Endodermal cell (in vitro differentiated cells): ENCODE measurements at regions not wholly inside any gene's neighbourhood (a gene's known extent, or its start where the extent isn't known, plus 50 kb on each side); places are given as distances from the start of the nearest gene placed in this dataset.

Experiments used
- DNase-seq: peaks from one replicate; pipeline ENCODE4 v3.0.0-alpha.2; 2017
- H3K27ac ChIP-seq: 2 replicates; pipeline ENCODE4 v1.5.1; 2013; ENCODE audit warnings: mild to moderate bottlenecking, low read depth, low read length, moderate library complexity
- H3K27me3 ChIP-seq: 2 replicates; pipeline ENCODE4 v1.6.1; 2013; ENCODE audit warnings: mild to moderate bottlenecking, low read length, moderate library complexity; ENCODE audit not compliant: insufficient read depth, control insufficient read depth, poor library complexity, severe bottlenecking
- H3K36me3 ChIP-seq: 2 replicates; pipeline ENCODE4 v1.7.0; 2013; ENCODE audit warnings: mild to moderate bottlenecking, low read length, moderate library complexity; ENCODE audit not compliant: control insufficient read depth, insufficient read depth
- H3K4me1 ChIP-seq: one replicate; pipeline ENCODE4 v1.7.0; 2013; ENCODE audit warnings: low read length; ENCODE audit not compliant: control insufficient read depth, insufficient read depth
- H3K4me3 ChIP-seq: 2 replicates; pipeline ENCODE4 v1.5.1; 2013; ENCODE audit warnings: mild to moderate bottlenecking, low read length, moderate library complexity
- H3K9ac ChIP-seq: 2 replicates; pipeline ENCODE4 v1.6.1; 2013; ENCODE audit warnings: mild to moderate bottlenecking, low read length, moderate library complexity; ENCODE audit not compliant: poor library complexity, severe bottlenecking; ENCODE audit errors: extremely low read depth
- H3K9me3 ChIP-seq: 2 replicates; pipeline ENCODE4 v1.6.1; 2013; ENCODE audit warnings: mild to moderate bottlenecking, low read length, moderate library complexity; ENCODE audit not compliant: control insufficient read depth
- H3K27ac Mint-ChIP-seq: 2 replicates; pipeline ENCODE4 v1.8.0; 2020; ENCODE audit warnings: mixed read lengths
- H3K27me3 Mint-ChIP-seq: 2 replicates; pipeline ENCODE4 v1.8.0; 2021; ENCODE audit warnings: mild to moderate bottlenecking, mixed read lengths; ENCODE audit not compliant: insufficient read depth
- H3K36me3 Mint-ChIP-seq: 2 replicates; pipeline ENCODE4 v1.8.0; 2020; ENCODE audit warnings: low read depth, mixed read lengths
- H3K4me1 Mint-ChIP-seq: 2 replicates; pipeline ENCODE4 v1.8.0; 2020; ENCODE audit warnings: mixed read lengths
- H3K4me3 Mint-ChIP-seq: 2 replicates; pipeline ENCODE4 v1.8.0; 2020; ENCODE audit warnings: mild to moderate bottlenecking, moderate library complexity, mixed read lengths
- H3K9me3 Mint-ChIP-seq: 2 replicates; pipeline ENCODE4 v1.8.0; 2020; ENCODE audit warnings: mild to moderate bottlenecking, mixed read lengths
- CTCF ChIP-seq: fragments of 200-600 bp; sonication (generic); conservative IDR thresholded peaks from 2 replicates; pipeline ENCODE4 v1.5.0; 2021; ENCODE audit warnings: antibody characterized with exemption, mild to moderate bottlenecking
- WGBS, 2 experiments: methylation state at CpG; one replicate each; pipeline versions ENCODE4 v1.1.5 to v1.1.7; 2013; ENCODE audit warnings: missing lambda C conversion rate in 2 of 2, mixed read lengths in 1 of 2; ENCODE audit not compliant: insufficient coverage in 1 of 2, insufficient read length in 1 of 2; 5-methylcytosine and 5-hydroxymethylcytosine counted together

- DNase-seq, result no peak
- H3K27ac ChIP-seq, result no peak overlapping the region
- Mint-ChIP-seq H3K27ac (no peak overlapping the region), H3K4me1 (no peaks in the 10 kb centered on the region), H3K9me3 (no peaks in the 10 kb centered on the region), H3K4me3 (no peak overlapping the region), H3K36me3 (no peaks in the 10 kb centered on the region), H3K27me3 (no peaks in the 10 kb centered on the region)
- no peaks in the 10 kb centered on the region for H3K27me3 ChIP-seq
- 81 to 94% methylated on average over 5 to 8 of the region's 8 CpGs for WGBS, 2 experiments
- H3K36me3 ChIP-seq, result no peaks in the 10 kb centered on the region
- H3K4me3 ChIP-seq, result no peak overlapping the region
- H3K4me1 ChIP-seq, result no peaks in the 10 kb centered on the region
- TF ChIP-seq CTCF, result no peak
- H3K9me3 ChIP-seq, result no peaks in the 10 kb centered on the region
- H3K9ac ChIP-seq, result no peak overlapping the region
These were observed 1639.0 kb upstream of the IGFBP7 start for GRCh38 chr4:58749206-58749605.

GRCh38 chr4:58740897-58741296, 1630.7 kb upstream of the IGFBP7 start:
- H3K4me3 Mint-ChIP-seq, result no peak overlapping the region
- no peaks in the 10 kb centered on the region for H3K36me3 ChIP-seq
- H3K9ac ChIP-seq, result no peak overlapping the region
- no peak overlapping the region for H3K27ac ChIP-seq
- peaks cover 14% of the 10 kb centered on the region for H3K9me3 Mint-ChIP-seq
- no peak overlapping the region for H3K4me3 ChIP-seq
- peaks cover 15% of the 10 kb centered on the region for H3K9me3 ChIP-seq
- no peaks in the 10 kb centered on the region for H3K4me1 ChIP-seq
- H3K4me1 Mint-ChIP-seq, result peaks cover 1% of the 10 kb centered on the region
- no peaks in the 10 kb centered on the region for H3K27me3 Mint-ChIP-seq
- no peak for DNase-seq
- H3K27me3 ChIP-seq, result no peaks in the 10 kb centered on the region
- H3K36me3 Mint-ChIP-seq, result no peaks in the 10 kb centered on the region
- TF ChIP-seq CTCF, result no peak
- no peak overlapping the region for H3K27ac Mint-ChIP-seq

- H3K9ac ChIP-seq, result no peak overlapping the region
- Mint-ChIP-seq H3K27me3 (no peaks in the 10 kb centered on the region), H3K4me1 (peaks cover 1% of the 10 kb centered on the region), H3K9me3 (peaks cover 14% of the 10 kb centered on the region), H3K4me3 (no peak overlapping the region), H3K36me3 (no peaks in the 10 kb centered on the region), H3K27ac (no peak overlapping the region)
- H3K27ac ChIP-seq, result no peak overlapping the region
- H3K4me3 ChIP-seq, result no peak overlapping the region
- H3K9me3 ChIP-seq, result peaks cover 15% of the 10 kb centered on the region
- H3K36me3 ChIP-seq, result no peaks in the 10 kb centered on the region
- H3K27me3 ChIP-seq, result no peaks in the 10 kb centered on the region
- no peak for TF ChIP-seq CTCF
- no peaks in the 10 kb centered on the region for H3K4me1 ChIP-seq
- 83% methylated on average over 1 of the region's 1 CpG; no CpG with 5 or more reads in 1 of the 2 experiments for WGBS, 2 experiments
- no peak for DNase-seq
These were observed 1629.1 kb upstream of the IGFBP7 start for GRCh38 chr4:58739275-58739674.
